NB4 (cell line): ENCODE measurements at regions not wholly inside any gene's neighbourhood (a gene's known extent, or its start where the extent isn't known, plus 50 kb on each side); places are given as distances from the start of the nearest gene placed in this dataset.

Experiments
- DNase-seq: peaks from one replicate; pipeline ENCODE4 v3.0.0; 2010; ENCODE audit warnings: low read depth
- H3K4me3 ChIP-seq: one replicate; pipeline ENCODE4 v1.5.1; 2011; ENCODE audit warnings: mild to moderate bottlenecking, low read depth, low read length, moderate library complexity
- CTCF ChIP-seq: IDR thresholded peaks from one replicate; pipeline ENCODE4 v1.5.1; 2012; ENCODE audit warnings: low read depth, low read length
- MAX ChIP-seq: IDR thresholded peaks from 2 replicates; pipeline ENCODE4 v1.6.1; 2011; ENCODE audit warnings: low read depth, low read length
- MYC ChIP-seq: IDR thresholded peaks from 2 replicates; pipeline ENCODE4 v1.6.1; 2011; ENCODE audit warnings: low read depth, low read length
- POLR2A ChIP-seq: IDR thresholded peaks from 2 replicates; pipeline ENCODE4 v1.6.1; 2011; ENCODE audit warnings: mild to moderate bottlenecking; ENCODE audit not compliant: insufficient read length; ENCODE audit errors: extremely low read depth

GRCh38 chr11:22433094-22433455 lies 94.9 kb downstream of the SLC17A6 start:
- TF ChIP-seq POLR2A: no peak
- TF ChIP-seq MYC: no peak
- TF ChIP-seq MAX: no peak
- no peak for TF ChIP-seq CTCF
- no peak for DNase-seq
- H3K4me3 ChIP-seq: no peak overlapping the region

GRCh38 chr11:22432291-22433093 lies 94.3 kb downstream of the SLC17A6 start:
- TF ChIP-seq MYC (no peak), CTCF (no peak), MAX (no peak), POLR2A (no peak)
- no peak overlapping the region for H3K4me3 ChIP-seq
- DNase-seq: no peak

GRCh38 chr11:22431106-22431505 lies 92.9 kb downstream of the SLC17A6 start:
- TF ChIP-seq CTCF (no peak), POLR2A (no peak), MAX (no peak), MYC (no peak)
- no peak overlapping the region for H3K4me3 ChIP-seq
- DNase-seq: no peak

- TF ChIP-seq MYC (no peak), POLR2A (no peak), MAX (no peak), CTCF (no peak)
- no peak for DNase-seq
- H3K4me3 ChIP-seq: no peak overlapping the region
These were observed 92.5 kb downstream of the SLC17A6 start for GRCh38 chr11:22430639-22431038.

- no peak for TF ChIP-seq MAX
- no peak overlapping the region for H3K4me3 ChIP-seq
- DNase-seq: no peak
These were observed 92.0 kb downstream of the SLC17A6 start for GRCh38 chr11:22430141-22430541.
